ENCODE measurements at regions not wholly inside any gene's neighbourhood (a gene's known extent, or its start where the extent isn't known, plus 50 kb on each side); places are given as distances from the start of the nearest gene placed in this dataset.
"Not testable (repeated sequence)": the region's sequence is repeated elsewhere in the genome, so short reads cannot be mapped to it uniquely, and the experiment has no call there.

DNA sequence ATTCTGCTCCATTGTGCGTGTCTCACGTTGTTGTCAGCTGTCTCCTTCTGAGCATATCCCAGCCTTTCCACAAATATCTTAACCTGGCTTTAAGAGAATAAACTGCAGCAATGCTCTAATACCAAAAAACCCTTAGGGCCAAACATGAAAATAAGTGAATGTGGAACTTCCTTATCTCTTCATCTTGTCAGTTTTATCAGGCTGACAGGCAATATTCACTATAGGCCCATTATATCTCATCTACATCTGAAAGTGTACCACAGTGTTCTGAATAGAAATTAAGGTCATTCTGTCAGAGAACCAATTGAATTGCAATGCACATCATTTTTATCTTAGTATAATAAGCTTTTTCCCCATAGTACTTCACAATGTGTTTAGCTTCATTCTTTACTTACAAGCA, 933.1 kb upstream of the FBXO33 start:
- DNase-seq (ENCODE audit: low read depth), result no peak

DNA sequence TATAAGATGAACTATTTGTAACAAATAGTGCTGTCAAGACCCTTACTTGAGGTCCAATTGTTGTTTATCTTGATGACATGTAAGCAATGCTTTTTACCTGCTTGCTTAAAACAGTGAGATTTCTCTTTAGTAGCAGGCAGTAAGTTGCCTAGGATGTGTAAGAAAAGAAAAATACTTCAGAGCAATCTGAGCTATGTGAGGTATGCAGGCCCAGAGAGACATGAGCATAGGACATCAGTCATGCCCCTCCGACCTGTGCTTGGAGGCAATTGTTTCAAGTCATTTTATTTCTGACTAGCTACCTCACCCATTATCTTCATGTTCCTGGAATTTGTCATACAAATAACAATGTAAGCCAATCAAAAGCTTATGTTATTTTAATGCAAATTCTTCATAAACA, 930.6 kb upstream of the FBXO33 start:
- DNase-seq (ENCODE audit: low read depth), result no peak

DNA sequence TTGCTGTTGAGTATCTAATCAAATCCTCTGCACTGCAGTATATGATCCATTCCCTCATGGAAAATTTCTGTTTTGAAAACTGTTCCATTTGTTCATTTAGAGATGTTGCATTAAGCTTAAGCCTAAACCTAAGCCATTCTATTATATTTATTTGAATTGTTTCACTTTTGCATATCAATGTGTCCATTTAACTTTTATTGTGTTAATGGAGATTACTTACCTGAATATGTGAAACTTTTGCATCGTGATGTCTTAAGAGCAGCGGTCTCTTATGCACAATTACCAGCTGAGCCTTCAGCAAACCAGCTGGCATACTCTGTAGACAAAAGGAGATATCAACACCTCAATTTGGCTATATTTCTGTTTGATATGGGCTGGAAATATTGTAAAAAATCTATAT, 922.5 kb upstream of the FBXO33 start:
- DNase-seq (ENCODE audit: low read depth), result no peak

DNA sequence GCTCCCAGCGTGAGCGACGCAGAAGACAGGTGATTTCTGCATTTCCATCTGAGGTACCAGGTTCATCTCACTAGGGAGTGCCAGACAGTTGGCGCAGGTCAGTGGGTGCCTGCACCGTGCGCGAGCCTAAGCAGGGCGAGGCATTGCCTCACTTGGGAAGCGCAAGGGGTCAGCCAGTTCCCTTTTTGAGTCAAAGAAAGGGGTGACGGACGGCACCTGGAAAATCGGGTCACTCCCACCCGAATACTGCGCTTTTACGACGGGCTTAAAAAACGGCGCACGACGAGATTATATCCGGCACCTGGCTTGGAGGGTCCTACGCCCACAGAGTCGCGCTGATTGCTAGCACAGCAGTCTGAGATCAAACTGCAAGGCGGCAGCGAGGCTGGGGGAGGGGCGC, 915.9 kb upstream of the FBXO33 start:
- not testable (repeated sequence) for DNase-seq (ENCODE audit: low read depth)

DNA sequence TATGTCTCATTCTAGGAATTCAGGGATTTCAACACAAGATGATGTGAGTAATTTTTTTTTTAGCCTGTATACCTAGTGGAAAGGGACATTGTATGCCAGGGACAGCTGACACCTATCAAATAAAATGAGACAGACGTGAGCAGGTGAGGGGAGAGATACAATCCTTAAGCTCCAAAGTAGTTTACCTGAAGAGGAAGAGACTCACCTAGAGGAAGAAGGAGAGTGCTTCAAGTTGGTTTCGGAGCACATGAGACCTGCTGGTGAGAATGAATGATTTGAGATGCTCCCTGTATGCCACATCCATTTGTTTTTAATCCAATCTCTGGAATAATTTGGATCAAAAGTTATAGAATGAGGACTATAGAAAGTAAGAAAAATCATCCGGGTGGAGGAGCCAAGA, 915.4 kb upstream of the FBXO33 start:
- no peak for DNase-seq (ENCODE audit: low read depth)

DNA sequence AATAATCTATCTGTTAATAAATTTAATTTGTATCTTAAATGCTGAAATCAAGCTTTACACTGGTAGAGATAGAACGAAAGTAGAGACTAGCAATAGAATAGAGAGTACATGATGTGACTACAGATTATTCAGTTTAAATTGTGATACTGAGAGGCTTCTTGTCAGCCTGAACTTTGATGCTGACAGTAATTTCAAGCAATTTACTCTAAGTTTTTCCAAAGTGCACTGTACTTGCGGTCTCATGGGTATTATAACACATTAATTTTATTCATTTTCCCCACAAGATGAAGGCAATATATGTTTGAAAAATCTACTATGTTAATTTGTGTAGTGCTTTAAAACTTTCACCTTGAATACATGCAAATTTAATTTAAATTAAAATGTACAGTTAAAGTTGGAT, 914.0 kb upstream of the FBXO33 start:
- DNase-seq (ENCODE audit: low read depth), result no peak

DNA sequence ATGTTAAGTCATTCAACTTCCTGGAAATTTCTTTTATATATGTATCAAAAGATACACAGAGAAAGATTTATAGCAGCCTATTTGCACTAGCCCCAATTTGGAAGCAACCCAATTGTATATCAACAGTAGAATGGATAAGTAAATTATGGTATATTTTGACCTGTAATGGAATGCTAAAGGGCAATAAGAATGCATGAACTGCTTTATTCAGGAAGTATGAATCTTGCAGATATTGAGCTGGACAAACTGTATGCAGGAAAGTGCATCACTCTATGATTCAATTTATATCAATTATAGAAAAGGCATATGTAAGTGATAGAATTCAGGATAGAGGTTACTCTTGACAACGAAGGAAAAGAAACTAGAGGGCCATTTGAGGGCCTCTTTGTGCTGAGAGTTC, 913.1 kb upstream of the FBXO33 start:
- DNase-seq (ENCODE audit: low read depth), result no peak

DNA sequence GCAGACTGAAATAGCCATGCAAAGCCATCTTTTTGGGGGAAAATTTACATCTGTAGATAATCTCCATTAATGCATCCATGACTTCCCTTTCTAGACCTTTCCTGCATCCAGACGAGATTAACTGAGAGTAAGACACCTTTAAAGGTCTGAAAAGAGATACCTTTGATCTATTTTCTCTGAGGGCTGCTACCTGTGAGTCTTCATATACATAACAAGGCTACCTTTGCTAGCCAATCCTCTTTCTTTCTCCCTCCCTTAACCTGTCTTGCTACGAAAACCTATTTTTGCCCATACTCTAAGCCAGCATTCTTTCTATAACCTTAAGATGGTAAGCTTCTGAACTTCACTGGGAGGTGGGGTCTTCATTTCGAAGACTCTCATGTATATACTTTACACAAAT, 908.5 kb upstream of the FBXO33 start:
- DNase-seq (ENCODE audit: low read depth), result no peak

DNA sequence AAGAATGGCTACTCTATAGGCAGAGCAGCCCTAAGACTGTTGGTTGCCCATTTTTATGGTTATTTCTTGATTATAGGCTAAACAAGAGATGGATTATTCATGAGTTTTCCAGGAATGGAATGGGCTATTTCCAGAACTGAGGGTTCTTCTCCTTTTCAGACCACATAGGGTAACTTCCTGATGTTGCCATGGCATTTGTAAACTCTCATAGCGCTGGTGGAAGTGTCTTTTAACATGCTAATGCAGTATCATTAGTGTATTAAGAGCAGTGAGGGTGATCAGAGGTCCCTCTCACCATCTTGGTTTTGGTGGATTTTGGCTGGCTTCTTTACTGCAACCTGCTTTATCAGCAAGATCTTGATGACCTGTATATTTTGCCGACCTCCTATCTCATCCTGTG, 904.6 kb upstream of the FBXO33 start:
- DNase-seq (ENCODE audit: low read depth), result no peak

DNA sequence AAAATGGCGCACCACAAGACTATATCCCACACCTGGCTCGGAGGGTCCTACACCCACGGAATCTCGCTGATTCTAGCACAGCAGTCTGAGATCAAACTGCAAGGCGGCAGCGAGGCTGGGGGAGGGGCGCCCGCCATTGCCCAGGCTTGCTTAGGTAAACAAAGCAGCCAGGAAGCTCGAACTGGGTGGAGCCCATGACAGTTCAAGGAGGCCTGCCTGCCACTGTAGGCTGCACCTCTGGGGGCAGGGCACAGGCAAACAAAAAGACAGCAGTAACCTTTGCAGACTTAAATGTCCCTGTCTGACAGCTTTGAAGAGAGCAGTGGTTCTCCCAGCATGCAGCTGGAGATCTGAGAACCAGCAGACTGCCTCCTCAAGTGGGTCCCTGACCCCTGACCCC, 894.3 kb upstream of the FBXO33 start:
- not testable (repeated sequence) for DNase-seq (ENCODE audit: low read depth)

DNA sequence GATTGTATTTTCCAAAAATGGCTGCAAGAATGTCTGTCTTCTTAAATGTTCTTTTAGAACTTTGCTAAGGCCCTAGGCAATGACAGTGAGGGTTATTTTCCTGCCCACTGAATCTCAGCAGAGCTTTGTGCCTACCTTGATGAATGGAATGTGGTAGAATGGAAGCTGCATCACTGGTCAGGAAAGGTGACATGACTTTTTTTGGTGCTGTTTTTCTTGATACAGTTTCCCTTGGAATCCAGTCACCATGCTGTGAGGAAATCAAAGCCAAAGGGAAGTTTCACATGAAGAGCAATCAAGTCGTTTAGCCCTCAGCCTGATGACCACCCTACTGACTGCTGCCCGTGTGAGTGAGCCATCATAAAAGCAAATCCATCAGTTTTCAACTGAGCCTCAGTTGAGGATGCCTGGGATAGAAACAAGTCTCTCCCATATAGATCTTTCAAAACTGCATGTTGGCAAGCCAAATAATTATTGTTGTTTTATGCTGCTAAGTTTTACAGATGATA, 886.0 kb upstream of the FBXO33 start:
- no peak for DNase-seq (ENCODE audit: low read depth)

DNA sequence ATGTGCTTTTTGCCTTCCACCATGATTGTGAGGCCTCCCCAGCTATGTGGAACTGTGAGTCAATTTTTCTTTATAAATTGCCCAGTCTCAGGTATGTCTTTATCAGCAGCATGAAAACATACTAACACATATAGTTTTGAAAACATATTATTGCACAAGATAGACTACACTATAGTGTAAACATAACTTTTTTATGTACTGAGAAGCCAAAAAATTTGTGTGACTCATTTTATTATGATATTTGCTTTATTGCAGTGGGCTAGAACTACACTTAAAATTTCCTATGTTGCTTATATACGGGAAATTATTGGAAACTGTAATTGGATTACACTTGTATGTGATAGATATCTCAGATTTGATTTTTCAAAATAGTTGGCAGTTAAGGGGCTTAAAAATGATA, 885.5 kb upstream of the FBXO33 start:
- DNase-seq (ENCODE audit: low read depth), result no peak

DNA sequence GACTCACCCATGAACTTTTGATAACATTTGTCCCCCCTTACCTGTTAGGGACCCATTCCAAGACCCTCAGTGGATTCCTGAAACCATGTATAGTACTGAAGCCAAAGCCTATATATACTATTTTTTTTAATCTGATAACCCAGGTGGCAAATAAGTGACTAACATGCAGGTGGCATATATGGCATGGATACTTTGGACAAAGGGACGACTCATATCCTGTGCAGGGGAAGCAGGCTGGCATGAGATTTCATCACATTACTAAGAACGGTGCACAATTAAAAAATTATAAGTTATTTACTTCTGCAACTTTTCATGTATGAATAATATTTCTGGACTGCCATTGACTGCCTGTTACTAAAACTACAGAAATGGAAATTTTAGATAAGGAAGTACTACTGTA, 880.1 kb upstream of the FBXO33 start:
- DNase-seq (ENCODE audit: low read depth), result no peak

DNA sequence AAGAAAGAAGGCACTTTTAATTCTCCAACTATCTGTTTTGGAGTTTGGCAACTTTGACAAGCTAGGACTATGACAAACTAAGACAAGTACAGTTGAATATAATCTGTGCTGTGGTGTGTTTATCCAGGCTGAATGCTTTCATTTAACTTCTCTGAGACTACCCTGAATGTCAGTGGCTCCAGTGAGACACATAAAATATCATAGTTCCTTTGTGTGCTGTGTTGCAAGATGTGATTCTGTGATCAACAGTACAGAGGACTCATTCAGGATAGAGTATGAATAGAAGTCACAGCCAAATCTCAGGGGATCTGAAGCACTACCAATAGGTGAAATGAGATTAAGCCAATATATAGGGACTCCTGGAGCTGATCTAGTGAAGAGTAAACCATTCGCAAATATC, 876.9 kb upstream of the FBXO33 start:
- no peak for DNase-seq (ENCODE audit: low read depth)

DNA sequence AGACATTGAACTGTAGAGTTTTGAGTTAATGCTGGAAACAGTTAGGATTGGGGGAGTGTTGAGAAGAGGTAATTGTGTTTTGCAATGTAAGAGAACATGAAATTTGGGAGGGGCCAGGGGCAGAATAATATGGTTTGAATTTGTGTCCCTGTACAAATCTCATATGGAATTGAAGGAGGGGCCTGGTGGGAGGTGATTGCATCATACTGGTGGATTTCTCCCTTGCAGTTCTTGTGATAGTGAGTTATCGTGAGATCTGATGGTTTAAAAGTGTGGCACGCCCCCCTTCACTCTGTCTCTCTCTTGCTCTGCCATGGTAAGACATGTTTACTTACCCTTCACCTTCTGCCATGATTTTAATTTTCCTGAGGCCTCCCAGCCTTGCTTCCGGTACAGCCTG, 876.0 kb upstream of the FBXO33 start:
- DNase-seq (ENCODE audit: low read depth), result no peak

DNA sequence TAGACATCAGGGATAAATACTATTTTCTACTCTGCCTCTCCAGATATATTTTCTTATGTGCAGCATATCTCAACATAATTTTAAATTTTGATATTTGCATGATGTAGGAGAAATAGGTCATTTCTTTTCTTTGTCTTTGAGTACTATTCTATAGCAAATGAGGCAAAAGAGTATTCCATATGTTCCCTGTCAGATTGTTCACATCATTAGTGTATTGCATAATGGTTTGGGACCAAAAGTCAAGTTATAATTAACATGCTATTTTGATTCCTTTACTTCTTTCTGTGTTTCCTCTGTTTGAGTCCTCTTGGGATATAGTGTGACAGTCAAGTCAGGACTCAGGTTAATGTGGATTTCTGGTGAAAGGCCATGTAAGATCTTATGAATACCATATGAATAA, 864.6 kb upstream of the FBXO33 start:
- no peak for DNase-seq (ENCODE audit: low read depth)

DNA sequence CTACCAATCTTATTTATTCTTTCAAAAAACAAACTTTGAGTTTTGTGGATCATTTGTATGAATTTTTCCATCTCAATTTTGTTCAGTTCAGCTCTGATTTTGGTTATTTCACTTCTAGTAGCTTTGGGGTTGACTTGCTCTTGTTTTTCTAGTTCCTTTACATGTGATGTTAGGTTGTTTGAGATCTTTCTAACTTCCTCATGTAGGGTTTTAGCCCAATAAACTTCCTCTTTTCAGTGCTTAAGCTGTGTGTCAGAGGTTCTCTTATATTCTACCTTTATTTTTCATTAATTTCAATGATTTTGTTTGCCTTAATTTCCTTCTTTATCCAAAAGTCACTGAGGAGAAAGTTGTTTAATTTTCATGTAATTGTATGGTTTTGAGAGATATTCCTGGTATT, 860.4 kb upstream of the FBXO33 start:
- no peak for DNase-seq (ENCODE audit: low read depth)

DNA sequence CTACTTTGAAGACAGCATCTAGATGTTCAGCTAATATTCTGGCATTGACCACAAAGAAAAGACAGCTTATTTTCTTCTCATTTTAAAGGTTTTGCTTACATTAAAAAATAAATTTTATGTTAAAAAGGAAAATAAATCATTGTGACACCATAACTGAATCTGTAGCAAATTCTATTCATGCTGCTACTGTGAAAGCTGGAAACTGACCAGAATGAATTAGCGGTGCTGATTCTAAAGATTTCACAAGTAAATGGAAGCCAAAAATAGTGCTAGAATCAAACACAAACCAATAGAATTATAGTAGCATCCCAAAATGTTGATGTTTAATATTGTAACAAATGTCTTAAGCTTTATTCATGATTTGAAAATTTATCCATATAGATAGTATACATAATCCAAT, 850.0 kb upstream of the FBXO33 start:
- DNase-seq (ENCODE audit: low read depth), result no peak

DNA sequence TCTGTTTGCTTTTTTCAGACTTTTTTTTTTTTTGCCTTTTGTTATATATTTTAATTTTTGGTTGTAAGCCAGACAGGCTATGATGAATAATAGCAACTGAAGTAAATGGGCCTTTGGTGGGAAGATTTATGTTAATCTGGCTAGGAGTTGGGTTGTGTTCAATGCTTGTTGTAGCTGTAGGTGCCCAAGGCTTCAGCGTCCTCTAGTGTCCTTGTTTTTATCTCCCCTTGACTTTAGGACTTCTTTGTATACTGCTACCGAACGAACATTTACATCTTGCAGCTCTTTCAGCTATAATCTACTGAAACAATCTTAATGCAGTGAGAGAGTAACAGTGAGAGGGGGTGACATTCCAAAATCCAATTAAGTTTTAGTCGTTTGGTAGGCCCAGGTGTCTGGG, 848.4 kb upstream of the FBXO33 start:
- DNase-seq (ENCODE audit: low read depth), result no peak

DNA sequence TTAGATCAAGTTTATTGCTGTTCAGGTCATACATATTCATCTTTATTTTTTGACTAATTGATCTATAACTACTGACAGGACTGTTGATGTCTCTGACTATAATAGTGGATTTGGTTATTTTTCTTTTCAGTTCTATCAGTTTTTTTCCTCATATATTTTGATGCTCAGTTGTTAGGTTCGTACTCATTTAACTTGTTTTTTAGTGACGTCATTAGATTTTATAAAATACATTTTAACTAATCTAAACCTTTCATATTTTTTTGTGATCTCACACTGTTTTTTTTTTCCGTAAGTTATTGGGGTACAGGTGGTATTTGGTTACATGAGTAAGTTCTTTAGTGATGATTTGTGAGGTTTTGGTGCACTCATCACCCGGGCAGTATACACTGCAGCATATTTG, 841.2 kb upstream of the FBXO33 start:
- no peak for DNase-seq (ENCODE audit: low read depth)

DNA sequence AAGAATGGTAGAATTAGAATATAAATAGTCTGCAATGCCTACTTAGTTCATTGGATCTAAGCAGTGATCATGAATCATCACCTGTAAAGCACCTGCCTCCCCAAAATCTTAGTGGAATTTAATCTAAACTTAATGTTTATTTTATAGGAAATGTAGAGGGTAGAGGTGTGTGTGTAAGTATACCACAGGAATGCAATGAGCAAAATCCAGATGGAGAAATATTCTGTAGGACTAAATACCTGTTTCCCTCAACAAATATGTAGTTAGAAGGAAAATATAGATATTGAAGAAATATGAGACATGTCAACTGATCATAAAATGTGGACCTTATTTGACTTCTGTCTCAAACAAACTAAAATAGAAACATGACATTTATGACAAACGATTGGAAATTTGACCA, 839.2 kb upstream of the FBXO33 start:
- no peak for DNase-seq (ENCODE audit: low read depth)

DNA sequence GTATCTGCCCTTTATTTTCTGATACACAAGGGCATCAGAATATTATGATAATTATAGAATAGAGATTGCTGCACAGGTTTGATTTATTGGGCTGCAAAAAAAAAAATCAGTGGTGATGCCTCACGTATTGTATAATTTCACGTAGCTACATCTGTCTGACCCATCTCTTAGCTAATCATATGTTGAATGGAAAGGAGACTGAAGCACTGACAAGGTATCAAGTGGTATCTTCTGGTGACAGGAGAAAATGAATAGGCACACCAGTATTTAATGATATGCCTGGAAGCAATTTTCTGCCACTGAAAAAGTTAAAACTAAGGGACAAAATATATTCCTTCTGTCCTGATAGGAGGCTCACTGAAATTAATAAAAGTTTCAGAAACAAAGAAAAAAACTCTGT, 837.2 kb upstream of the FBXO33 start:
- DNase-seq (ENCODE audit: low read depth), result no peak

DNA sequence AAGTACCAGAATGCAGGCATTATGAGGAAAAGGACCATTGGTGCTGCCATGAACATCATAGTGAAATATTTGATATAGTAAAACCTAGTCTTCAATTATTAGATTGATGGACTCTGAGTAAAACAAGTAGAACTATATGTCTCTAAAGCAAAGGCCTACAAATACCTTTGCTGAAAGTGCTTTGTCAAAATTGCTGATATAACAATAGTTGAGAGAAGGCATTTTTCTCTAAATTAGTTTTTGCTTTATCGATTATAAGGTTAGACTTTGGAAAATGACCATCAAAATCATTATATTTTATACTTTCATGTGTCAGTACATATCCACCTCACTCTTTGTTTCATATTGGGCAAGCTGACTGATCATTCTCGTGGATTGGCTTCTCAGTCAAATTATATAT, 836.0 kb upstream of the FBXO33 start:
- DNase-seq (ENCODE audit: low read depth), result no peak

DNA sequence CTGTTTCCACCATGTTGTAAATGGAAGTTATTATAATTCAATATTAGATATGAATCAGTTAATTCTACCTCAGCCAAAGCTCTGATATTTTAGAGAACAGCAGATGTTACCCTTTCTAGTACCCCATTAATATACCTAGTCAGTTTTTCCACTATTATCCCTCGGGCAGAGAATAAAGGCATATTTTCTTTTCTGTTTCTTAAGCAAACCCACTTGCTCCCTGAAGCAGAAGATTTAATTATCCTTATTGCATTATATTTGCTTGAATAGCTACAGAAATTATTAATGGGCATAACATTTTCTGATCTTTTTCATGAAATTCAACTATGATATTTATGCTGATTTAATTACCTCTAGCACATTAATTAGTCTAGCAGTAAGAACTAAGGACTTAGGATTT, 832.9 kb upstream of the FBXO33 start:
- DNase-seq (ENCODE audit: low read depth), result no peak

DNA sequence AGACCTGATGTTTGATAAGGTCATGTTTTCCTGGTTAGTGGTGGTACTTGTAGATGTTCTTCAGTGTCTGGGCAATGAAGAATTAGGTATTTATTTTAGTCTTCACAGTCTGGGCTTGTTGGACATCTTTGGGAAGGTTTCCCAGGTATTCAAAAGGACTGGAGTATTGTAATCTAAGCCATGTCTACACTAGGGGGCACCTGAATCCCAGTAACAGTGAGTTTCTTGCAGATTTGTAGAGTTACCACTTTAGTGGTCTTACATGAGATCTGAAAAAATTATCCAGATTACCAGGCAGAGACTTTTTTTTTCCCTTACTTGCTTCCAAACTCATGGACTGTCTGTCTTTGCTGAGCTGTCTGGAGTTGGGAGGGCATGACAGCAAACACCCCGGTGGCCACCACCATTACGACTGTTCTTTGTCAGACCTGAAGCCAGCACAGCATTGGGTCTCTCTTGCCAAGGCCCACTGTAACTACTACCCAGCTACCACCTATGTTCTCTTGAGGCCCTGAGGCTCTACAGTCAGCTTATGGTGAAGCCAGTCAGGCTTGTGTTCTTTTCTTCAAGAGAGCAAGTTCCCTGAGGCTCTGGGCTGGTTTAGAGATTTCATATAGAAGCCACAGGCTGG, 820.7 kb upstream of the FBXO33 start:
- no peak for DNase-seq (ENCODE audit: low read depth)
